ENCODE measurements at regions not wholly inside any gene's neighbourhood (a gene's known extent, or its start where the extent isn't known, plus 50 kb on each side); places are given as distances from the start of the nearest gene placed in this dataset.
A peak's percentile ranks its signal among the peaks of the same experiment; 100 is the strongest.

- H3K4me3 ChIP-seq (ENCODE audit: control insufficient read depth, low read depth, low read length) = no peak overlapping the region
- no peak for DNase-seq (ENCODE audit: low read depth)
- TF ChIP-seq CTCF (conservative IDR thresholded peaks at IDR 0.05; ENCODE audit: control insufficient read depth, insufficient read depth, low read depth, low read length) = no peak
Observed at GRCh38 chr3:18238746-18239331, 186.3 kb downstream of the SATB1 start.

DNA sequence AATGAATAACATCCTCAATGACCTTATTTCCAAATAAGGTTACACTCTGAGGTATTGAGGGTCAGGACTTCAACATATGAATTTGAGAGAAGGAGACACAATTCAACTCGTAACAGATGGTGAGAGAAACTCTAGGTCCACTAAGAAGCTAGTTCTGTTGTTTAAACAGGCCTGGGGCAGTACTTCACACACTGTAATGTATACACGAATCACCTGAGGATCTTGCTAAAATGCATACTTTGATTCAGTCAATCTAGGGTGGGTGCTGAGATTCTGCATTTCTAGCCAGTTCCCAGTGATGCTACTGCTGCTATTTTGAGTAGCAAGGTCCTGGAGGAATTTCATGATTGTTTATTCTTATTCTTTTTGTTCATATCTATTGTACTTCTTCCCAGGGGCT is 186.8 kb downstream of the SATB1 start:
- TF ChIP-seq CTCF (conservative IDR thresholded peaks at IDR 0.05; ENCODE audit: control insufficient read depth, insufficient read depth, low read depth, low read length) = no peak
- H3K4me3 ChIP-seq (ENCODE audit: control insufficient read depth, low read depth, low read length) = no peak overlapping the region
- peak; percentile 15 for DNase-seq (ENCODE audit: low read depth)

GRCh38 chr3:18237251-18238005 is 187.7 kb downstream of the SATB1 start:
- TF ChIP-seq CTCF (conservative IDR thresholded peaks at IDR 0.05; ENCODE audit: control insufficient read depth, insufficient read depth, low read depth, low read length) = no peak
- H3K4me3 ChIP-seq (ENCODE audit: control insufficient read depth, low read depth, low read length) = no peak overlapping the region
- DNase-seq (ENCODE audit: low read depth) = peak; percentile 73

DNA sequence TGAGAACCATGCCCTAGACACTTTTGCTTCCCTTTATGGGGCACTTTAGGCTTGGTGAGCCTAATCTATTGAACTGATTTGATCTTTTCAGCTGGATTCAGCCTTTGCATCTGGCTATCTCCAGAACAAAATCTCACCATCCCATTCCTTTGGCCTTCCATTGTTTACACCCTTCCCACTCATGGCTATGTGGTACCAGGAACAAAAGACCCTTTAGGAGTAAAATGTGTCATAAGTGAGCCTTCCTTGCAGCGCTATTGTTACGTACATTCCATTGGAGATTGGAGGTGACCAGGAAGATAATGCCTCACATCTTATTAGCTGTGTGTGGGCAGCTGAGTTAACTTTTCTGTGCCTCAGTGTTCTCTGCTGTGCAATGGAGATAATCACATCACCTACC is 188.4 kb downstream of the SATB1 start:
- TF ChIP-seq CTCF (conservative IDR thresholded peaks at IDR 0.05; ENCODE audit: control insufficient read depth, insufficient read depth, low read depth, low read length) = no peak
- DNase-seq (ENCODE audit: low read depth) = no peak
- no peak overlapping the region for H3K4me3 ChIP-seq (ENCODE audit: control insufficient read depth, low read depth, low read length)

DNA sequence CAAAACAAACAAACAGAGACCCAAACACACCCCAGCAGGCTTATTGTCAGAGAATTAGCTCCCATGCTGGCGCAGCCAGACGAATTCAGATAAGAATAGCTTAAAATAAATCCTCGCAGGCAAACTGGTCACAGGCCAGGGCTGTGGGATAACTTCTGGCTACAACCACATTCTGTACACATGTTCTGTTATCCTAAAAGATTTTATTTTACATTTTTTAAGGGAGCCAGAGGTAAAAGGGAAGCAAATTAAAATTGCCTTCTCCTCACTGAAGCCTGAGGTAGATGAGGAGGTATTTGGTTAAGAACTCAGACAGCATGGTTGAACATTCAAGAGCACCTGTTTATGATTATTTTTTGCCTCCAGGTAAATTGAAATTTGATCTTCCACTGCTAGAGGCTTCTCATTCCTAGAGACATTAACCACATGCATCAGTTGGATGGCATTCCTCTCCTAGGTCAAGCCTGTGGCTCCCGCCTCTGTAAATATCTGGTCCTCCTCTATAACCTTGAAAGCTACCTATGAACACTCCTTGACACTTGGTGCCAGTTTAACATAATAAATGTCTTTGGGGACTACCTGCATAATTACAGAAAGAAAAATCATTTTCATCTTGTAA is 190.3 kb downstream of the SATB1 start:
- DNase-seq (ENCODE audit: low read depth) = no peak
- TF ChIP-seq CTCF (conservative IDR thresholded peaks at IDR 0.05; ENCODE audit: control insufficient read depth, insufficient read depth, low read depth, low read length) = no peak
- no peak overlapping the region for H3K4me3 ChIP-seq (ENCODE audit: control insufficient read depth, low read depth, low read length)

- no peak overlapping the region for H3K4me3 ChIP-seq (ENCODE audit: control insufficient read depth, low read depth, low read length)
- no peak for TF ChIP-seq CTCF (conservative IDR thresholded peaks at IDR 0.05; ENCODE audit: control insufficient read depth, insufficient read depth, low read depth, low read length)
- no peak for DNase-seq (ENCODE audit: low read depth)
Observed at GRCh38 chr3:18233987-18234716, 191.0 kb downstream of the SATB1 start.

Measured in fibroblast of mammary gland (primary cell).